ENCODE measurements at regions not wholly inside any gene's neighbourhood (a gene's known extent, or its start where the extent isn't known, plus 50 kb on each side); places are given as distances from the start of the nearest gene placed in this dataset.

DNA sequence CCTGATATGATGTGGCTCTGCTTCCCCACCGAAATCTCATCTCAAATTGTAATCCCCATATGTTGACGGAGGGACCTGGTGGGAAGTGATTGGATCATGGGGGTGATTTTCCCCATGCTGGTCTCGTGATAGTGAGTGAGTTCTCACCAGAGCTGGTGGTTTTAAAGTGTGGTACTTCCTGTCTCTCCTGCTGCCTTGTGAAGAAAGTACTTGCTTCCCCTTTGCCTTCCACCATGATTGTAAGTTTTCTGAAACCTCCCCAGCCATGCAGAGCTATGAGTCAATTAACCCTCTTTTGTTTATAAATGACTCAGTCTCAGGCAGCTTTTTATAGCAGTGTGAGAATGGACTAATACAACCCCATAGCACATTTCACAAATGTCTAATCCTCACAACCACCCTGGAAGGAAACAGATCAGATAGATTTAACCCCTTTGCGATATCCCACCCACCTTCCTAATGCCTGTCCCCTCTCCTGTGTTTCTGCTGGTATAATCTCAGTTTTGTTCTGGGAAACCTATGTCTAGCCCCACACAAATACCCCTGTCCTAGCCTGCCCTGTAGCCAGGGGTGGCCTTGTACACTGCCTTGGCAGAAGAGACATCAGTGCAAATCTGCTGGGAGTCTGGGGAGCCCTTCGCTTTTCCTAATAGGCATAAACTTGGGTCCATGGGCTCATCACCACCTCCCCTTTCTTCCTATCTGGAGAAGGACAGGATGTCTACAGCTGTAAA, 157.0 kb upstream of the RAI14 start:
- TF ChIP-seq GATA2 (IDR thresholded peaks at IDR 0.05; ENCODE audit: low read depth, low read length) = no peak
- no peak for TF ChIP-seq GATA3 (IDR thresholded peaks at IDR 0.05; ENCODE audit: low read depth, low read length)

DNA sequence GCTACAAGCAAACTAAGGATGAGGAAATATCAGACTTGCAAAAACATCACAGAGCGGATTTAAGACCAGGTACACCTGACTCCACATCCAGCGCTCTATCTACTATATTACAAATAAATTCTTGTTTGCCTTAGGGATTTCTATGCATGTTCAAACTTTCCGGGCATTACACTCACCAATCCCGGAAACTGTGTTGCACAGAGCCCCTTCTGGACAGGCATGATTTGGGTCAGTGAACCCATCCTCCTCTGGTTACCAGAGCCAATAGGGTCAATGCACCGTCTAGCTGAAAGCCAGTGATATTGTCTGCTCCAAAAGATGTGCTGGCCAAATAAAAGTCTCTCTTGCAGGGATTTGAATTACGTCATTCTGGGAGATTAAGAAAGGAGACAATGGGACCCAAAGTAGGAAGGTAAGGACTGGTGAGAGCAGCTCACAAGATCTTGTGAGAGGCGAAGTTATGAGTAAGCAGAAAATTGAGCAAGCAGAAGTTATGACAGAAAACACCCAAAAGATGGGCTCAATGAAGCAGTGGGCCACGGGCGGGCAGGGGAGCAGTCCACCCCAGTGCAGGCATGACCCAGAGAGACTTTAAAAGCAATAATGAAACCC, 155.8 kb upstream of the RAI14 start:
- TF ChIP-seq GATA2 (IDR thresholded peaks at IDR 0.05; ENCODE audit: low read depth, low read length) (no peak), GATA3 (IDR thresholded peaks at IDR 0.05; ENCODE audit: low read depth, low read length) (no peak)

DNA sequence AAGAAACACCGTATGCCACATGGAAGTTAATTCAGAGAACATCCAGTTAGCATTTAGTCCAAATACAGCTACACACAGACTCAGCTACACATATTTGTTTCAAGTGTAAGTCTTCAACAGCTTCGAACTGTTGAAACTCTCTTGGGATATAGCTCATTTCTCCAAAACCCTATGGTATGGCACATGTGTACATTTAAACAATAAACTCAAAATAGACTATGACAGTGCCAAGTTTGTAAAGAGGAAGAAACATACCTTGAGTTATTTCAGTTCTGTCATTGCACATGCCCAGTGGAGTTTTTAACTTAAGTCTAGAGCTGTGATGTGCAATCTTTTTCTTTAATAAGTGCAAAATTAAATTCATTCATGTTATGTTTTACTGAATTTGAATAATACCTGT, 155.1 kb upstream of the RAI14 start:
- no peak for TF ChIP-seq GATA2 (IDR thresholded peaks at IDR 0.05; ENCODE audit: low read depth, low read length)
- TF ChIP-seq GATA3 (IDR thresholded peaks at IDR 0.05; ENCODE audit: low read depth, low read length) = no peak

DNA sequence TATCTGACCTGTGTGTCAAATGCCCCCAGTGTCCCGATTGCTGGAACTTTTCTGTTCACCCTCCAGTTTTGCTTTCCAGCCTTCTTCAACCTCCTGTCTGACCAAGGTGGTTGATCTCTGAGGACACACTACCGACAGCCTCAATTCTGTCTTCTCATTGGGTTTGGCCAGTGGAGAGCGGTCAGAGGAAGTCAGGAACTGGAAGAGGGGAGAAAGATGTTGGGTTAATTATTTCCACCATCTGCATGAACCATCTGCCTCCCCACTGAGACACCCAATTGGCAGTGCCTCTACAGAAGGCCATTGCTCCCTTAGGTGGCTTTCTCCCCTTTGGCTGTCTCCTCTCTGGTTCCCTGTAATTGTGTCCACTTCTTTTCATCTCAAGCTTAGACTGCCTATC, 154.3 kb upstream of the RAI14 start:
- TF ChIP-seq GATA3 (IDR thresholded peaks at IDR 0.05; ENCODE audit: low read depth, low read length) = no peak
- TF ChIP-seq GATA2 (IDR thresholded peaks at IDR 0.05; ENCODE audit: low read depth, low read length) = no peak

DNA sequence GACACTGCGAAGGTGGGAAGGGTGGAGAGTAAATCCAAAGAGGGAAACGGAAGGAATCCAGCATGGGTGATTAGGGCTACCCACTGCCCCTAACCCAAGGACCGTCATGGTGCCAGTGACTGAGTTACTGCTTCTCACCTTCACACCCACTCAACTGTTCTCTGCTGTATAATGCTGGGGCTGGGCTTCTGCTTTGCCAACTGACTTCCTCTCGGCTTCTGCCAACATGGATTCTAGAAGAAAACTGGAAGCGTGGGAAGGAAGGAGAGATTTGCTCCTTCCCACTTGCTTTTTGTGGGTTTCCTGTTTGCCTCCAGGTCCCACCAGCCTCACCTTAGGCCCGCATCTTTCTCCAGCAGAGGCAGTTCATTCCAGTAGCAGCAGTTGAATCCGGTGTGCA, 153.5 kb upstream of the RAI14 start:
- no peak for TF ChIP-seq GATA2 (IDR thresholded peaks at IDR 0.05; ENCODE audit: low read depth, low read length)
- no peak for TF ChIP-seq GATA3 (IDR thresholded peaks at IDR 0.05; ENCODE audit: low read depth, low read length)

DNA sequence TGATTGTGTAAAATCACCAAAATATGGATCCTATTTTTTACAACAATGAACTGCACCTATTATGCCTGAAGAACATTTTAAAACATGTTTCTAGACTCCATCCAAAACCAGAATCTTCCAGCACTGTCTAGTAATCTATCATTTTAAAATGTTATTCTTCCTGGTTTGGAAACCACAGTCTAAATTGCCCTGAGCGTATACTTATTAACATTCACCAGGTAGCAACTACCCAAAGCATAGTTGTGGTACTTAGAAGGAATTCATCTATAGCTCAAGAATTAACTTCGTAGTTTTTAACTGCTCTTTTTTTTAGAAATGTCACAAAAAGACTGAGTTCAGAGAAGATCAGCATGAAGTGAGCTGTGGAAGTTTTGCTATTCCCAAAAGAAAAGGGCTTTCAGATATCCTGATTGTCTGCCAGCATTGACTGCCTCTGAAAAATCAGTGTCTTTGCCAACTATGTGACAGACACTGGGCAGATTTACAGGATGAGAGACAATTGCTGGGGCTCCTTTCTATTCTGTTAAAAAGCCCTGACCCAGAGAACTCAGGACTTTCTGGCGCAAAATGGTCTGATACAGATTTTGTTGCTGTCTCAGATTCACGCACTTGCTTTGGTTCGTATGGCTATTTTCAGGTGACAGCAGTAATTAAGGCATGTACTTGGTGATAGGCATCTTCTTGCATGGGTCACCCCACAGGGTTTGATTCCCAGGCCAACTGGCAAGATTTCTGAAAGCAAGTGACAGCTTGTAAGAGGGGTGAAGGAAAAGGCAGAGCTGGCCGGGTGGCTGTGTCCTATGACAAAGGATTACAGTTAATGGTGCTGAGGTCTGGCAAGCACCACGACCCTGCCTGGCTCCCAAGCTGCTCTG, 152.5 kb upstream of the RAI14 start:
- no peak for TF ChIP-seq GATA2 (IDR thresholded peaks at IDR 0.05; ENCODE audit: low read depth, low read length)
- TF ChIP-seq GATA3 (IDR thresholded peaks at IDR 0.05; ENCODE audit: low read depth, low read length) = no peak

DNA sequence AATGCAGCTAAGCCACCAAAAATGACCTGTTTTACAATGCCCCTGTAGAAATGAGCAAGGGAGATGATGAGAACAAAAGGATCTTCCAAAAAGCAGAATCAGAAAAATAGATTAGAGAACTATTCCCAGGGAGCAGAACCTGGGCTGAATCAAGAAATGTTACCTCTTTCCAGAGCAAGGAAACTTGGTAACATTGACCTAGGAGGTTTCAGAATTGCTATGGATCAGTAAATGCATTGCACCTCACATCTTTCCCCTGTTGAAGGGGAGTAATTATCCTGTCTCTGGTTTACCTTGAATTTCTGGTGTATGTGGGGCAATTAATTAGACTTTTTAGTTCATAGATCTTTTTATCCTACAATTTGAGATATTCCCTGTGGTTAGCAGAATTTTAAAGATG, 151.2 kb upstream of the RAI14 start:
- no peak for TF ChIP-seq GATA2 (IDR thresholded peaks at IDR 0.05; ENCODE audit: low read depth, low read length)
- no peak for TF ChIP-seq GATA3 (IDR thresholded peaks at IDR 0.05; ENCODE audit: low read depth, low read length)

DNA sequence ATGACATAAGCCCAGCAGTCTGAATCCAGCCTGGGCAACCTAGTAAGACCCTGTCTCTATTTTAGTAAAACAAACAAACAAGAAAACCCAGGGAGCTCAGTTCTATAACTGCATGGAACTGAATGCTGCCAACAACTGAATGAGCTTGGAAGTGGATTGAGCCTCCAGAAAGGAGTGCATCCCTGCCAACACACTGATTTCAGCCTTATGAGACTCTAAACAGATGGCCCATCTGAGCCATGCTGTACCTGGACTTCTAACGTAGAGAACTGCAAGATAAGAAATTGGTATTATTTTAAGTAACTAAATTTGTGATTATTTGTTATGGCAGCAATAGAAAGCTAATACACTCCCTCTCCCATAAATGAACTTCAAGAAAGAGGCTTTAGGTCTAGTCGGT, 150.4 kb upstream of the RAI14 start:
- TF ChIP-seq GATA2 (IDR thresholded peaks at IDR 0.05; ENCODE audit: low read depth, low read length) (no peak), GATA3 (IDR thresholded peaks at IDR 0.05; ENCODE audit: low read depth, low read length) (no peak)

DNA sequence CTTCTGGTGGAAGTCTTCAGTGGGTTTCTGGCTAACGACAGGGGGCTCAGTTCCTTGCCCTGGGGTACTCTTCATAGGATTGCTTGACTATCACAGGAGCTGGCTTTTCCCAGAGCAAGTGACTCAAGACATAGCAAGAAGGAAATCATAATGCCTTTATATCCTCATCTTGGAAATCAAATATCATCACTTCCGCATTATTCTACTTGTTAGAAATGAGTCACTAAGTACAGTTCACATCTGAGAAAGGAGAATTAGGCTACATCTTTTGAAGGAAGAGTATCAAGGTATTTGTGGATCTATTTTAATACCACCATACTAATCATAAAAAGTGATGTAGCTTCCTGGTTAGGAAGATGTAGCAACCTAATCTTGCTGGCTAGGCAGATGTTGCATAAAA, 148.2 kb upstream of the RAI14 start:
- no peak for TF ChIP-seq GATA3 (IDR thresholded peaks at IDR 0.05; ENCODE audit: low read depth, low read length)
- no peak for TF ChIP-seq GATA2 (IDR thresholded peaks at IDR 0.05; ENCODE audit: low read depth, low read length)

DNA sequence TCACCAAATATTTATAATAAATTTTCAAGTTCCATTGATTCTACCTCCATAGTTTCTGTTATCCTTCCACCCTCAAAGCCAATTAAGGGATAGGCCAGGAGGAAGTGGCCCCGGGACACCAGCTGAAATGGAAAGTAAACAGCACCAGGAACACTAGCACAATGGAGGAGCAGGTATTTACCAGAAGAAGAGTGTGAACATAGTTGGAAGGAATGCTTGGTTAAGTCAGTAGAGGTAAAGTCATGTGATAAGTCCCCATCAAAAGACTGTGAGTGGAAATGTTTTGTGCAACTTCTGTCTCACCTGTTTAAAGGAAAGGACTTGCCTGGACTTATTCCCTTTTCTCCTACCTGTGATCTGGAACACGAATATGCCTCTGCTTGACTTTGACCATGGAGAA, 146.7 kb upstream of the RAI14 start:
- TF ChIP-seq GATA2 (IDR thresholded peaks at IDR 0.05; ENCODE audit: low read depth, low read length) = no peak
- TF ChIP-seq GATA3 (IDR thresholded peaks at IDR 0.05; ENCODE audit: low read depth, low read length) = no peak

DNA sequence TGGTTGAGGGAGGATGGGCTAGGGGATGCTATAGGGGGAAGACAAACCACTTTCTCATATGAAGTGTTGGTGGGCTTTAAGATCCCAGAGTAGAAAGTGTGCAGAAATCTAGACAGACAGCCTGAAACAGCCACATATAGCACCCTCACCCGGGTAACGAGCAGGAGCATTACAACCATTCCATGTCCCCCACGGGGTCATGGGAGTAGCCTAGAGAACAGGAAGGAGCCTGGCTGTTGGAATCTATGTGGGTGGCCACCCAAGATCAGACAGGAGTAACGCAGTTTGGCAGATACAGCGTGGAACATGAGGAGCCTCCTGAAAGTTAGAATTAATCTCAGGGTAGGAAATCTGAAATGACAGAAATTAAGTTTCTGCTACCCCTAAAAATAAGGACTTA, 146.1 kb upstream of the RAI14 start:
- no peak for TF ChIP-seq GATA3 (IDR thresholded peaks at IDR 0.05; ENCODE audit: low read depth, low read length)
- no peak for TF ChIP-seq GATA2 (IDR thresholded peaks at IDR 0.05; ENCODE audit: low read depth, low read length)

DNA sequence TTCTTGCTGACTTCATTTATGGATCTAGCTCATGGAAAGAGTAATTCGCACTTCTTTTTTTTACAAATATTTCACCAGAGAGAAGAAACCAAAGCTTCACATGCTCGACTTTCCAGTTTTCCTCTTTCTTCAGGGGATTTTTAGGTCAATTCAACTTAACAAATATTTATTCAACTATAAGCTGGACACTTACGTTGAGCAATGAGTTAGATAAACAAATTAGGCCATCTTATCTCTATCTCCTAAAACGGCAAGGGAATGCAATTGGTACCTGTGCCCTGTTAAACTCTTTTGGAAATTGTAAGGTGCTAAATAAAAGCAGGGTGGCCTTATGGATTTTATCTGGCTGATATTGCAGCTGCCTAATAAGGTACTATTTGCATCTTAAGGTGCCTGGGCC, 145.1 kb upstream of the RAI14 start:
- no peak for TF ChIP-seq GATA3 (IDR thresholded peaks at IDR 0.05; ENCODE audit: low read depth, low read length)
- no peak for TF ChIP-seq GATA2 (IDR thresholded peaks at IDR 0.05; ENCODE audit: low read depth, low read length)

DNA sequence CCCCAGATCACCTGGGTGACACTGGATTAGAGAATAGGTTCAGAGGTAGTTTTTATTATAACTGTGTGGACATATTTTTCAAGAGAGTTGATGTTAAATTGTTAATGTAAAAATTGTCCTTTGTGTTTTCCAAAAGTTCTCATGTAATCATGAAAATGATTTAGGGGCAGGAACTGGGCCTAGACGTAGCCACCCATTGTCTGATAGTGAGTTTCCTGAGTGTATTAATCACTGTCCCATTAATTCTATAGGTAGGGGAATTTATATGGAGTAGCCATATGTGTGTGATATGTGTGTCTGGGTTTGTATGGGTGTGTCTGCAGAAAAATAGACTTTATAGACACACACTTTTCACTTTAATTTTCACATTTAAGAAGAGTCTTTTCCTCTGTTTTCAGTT, 144.6 kb upstream of the RAI14 start:
- TF ChIP-seq GATA3 (IDR thresholded peaks at IDR 0.05; ENCODE audit: low read depth, low read length) (no peak), GATA2 (IDR thresholded peaks at IDR 0.05; ENCODE audit: low read depth, low read length) (no peak)

DNA sequence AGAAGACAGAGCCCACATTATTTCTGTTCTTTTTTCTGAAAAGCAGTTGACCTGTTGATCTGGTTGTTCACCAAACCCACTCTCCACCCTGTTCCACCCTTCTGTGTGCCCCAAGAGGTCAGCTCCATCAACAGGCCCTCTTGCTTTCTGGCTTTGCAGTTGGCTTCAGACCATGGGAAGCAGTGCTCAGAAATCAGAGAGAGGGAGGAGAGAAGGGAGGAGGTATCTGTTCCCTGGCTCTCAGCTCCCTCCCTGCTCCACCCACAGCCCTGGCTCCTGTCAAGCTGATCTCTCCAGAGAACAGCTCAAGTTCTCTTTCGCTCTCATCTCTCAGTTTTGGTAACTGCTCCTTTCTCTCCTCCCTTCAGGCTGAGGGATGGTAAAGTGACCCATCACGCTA, 144.2 kb upstream of the RAI14 start:
- TF ChIP-seq GATA3 (IDR thresholded peaks at IDR 0.05; ENCODE audit: low read depth, low read length) (no peak), GATA2 (IDR thresholded peaks at IDR 0.05; ENCODE audit: low read depth, low read length) (no peak)

DNA sequence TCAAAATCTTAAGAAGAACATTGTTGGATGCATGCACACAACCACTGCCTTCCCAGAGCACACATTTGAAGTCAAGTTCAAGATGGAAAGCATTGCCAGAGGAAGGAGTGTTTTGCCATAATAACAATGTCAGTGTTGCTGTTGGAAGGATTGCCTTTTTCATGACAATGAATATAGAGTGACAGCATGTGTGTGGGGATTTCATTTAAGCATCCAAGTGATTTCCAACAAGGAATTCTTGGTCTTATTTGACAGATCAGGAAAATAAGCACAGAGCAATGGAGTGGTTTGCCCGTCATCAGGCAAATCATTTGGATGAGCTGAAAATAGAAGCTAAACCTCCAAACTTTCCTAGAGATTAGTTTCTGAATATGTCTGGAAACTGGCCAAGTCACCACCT, 140.0 kb upstream of the RAI14 start:
- TF ChIP-seq GATA2 (IDR thresholded peaks at IDR 0.05; ENCODE audit: low read depth, low read length) (no peak), GATA3 (IDR thresholded peaks at IDR 0.05; ENCODE audit: low read depth, low read length) (no peak)

All from SH-SY5Y (cell line).